Activated CD8-positive, alpha-beta memory T cell treated with anti-CD3 and anti-CD28 coated beads for 4 hours (primary cell): ENCODE measurements at regions not wholly inside any gene's neighbourhood (a gene's known extent, or its start where the extent isn't known, plus 50 kb on each side); places are given as distances from the start of the nearest gene placed in this dataset.

ENCODE experiments used
- DNase-seq, 2 donors: peaks; one replicate each; pipeline ENCODE4 v3.0.0-alpha.2; 2020; ENCODE audit warnings: low read depth in 2 of 2

DNA sequence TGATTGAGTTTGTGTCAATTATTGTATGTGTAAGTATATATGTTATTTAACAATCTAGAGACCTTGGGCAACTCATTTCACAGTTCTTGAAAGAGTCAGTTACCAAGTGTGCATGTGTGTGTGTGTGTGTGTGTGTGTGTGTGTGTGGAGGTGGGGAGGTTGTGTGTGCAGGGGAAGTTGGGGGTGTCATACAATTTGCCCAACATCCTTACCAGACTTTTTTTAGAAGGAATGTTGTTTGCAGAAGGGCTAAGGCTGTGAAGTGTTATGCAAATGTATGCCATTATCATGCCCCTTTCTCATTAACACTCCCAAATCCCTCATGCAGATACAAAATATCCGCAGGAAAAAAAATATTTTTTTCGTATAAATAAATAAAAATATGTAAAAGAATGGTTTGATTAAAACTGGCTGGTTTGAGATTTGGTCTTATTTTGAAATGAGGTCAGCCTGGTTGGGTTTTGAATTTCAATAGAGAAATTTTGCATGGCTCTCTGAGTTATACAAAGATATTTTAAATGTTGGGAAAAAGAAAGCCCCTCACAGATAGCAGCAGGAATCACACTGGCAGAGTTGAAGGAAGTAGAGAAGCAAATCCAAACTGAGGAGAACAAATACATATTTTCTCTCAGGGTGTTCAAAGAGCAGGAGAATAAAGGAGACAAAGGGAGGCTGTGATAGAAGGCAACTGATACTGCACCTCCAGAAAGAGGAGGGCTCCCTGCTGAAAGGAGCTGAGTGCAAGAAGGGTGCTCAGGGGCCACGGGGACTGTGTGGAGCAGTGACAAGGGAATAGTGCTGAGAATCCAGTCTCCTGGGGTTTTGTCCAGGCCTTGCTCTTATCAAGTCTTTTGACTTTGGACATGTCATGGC, 1365.5 kb upstream of the CELF4 start:
- DNase-seq: no peak

DNA sequence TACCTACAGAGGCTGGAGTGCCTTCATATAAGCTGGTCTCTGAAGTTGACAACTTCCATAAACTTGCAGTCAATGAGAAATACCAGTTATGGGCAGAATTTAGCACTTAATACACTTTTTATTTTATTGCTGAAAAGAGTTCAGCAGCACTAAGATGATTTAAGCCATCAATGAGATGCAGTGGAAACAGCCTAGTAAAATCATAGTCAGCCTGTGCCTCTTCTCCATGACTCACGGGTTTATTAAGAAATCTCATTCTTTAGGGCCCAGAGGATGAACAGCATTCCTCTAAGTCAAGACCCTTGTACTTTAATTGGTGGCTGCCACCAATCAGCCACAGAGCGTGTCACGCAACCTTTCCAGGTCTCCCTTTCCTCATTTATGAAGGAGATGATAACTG, 1357.9 kb upstream of the CELF4 start:
- no peak for DNase-seq

DNA sequence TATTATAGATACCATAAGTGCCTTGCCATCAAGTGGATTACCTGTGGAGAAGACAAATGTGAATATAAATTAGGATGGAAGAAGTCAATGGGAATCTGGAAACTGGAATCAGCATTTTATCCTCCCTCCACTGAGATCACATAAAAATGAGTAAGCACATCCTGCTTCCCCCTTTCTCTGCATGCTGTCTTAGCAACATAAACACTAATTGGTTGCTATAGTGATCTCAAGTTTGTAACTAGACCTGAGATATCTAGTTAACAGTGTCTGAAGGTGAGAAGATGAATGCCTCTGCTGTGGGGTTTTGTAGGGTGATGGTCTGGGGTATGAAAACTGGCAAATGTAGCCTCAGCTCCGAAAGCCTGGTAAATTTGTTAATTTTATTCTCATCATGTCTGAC, 1357.5 kb upstream of the CELF4 start:
- DNase-seq: no peak

DNA sequence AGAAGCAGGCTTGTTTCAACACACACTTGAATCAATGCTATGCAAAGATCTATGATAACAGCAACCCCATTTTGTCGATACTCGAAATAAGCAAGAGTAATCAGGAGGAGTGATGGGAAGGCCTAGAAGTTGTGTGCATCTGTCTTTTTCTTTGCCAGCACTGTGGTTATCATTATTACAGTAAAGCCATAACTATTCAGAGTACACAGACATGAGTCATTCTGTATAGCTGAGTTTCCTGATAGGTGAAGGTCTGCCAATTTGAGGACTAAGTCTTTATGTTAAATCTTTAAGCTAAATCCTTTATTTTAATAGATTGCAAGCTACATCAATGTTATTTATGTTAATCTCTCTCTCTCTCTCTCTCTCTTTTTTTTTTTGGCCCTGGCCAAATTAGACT, 1344.4 kb upstream of the CELF4 start:
- DNase-seq: no peak

DNA sequence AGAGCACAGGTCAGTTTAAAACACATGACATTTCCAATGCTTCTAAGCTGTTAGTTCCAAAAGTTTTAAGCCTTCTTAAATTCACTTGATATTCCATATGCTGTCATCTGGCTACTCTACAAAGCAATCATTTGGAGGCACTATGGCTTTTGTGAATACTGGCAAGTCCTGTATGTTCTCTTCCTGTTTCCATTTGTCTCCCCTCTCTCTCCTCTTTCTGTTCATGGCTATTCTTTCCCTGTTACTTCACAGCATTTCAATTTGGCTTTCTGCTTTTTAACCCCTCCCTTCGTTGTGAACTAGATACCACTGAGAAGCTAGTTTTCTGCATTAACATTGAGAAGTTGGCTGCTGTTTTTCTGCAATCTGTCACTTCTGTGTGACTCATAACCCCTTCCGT, 1337.2 kb upstream of the CELF4 start:
- no peak for DNase-seq

DNA sequence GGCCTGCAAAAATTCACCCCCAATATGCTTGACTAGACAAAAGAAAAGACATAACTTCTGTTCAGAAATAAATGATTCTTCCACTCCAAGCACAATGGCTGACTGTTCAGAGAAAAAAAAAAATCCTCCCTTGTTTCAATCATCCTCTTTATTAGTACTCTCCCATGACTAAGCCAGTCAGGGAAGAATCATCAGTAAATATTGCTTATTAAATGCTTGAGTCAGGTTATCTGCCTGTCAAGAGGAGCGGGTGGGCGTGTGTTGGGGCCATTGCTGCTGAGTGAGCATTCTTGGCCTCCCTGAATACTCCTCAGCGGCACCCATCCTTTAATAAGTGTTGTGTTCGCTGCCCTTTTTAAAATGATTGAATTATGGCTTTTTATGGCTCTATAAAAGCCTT, 1334.8 kb upstream of the CELF4 start:
- DNase-seq: no peak

DNA sequence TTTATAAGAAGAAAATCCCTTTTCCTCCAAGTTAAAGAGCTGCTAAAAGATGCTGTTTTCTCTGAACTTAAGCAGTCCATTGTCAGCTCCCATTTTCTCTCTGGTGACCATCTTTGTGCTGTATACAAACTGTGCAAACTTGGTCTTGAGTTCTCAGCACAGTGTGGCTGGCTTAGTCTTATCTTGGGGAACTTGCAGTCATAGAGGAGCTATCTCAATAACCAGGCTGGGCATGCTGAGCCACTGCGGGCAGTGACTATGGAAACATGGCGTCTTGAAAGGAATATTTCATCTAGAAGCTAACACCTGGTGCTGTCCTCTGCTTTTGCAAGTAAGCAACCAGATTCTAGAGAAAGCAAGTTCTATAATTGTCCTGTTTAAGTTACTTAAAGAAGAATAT, 1334.4 kb upstream of the CELF4 start:
- DNase-seq: no peak

DNA sequence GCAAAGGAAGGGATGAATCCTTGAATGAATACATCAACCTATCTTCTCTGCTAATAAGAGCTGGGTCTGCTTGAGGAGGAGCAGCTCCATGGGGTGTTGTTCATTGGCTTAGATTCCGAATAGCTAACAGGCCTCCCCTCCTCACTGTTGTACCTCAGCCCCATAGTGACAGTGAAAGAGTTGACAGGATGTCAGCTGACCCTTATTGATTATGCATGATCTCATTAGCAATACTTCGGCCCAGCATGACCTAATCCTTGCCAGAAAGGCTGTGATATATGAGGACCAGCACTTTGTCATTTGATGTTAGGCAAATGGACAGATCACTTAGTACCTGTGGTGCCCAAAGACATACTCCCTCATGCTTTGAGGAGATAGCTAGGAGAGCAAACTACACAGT, 1333.7 kb upstream of the CELF4 start:
- DNase-seq: no peak

GRCh38 chr18:38898167-38898566, 1332.6 kb upstream of the CELF4 start:
- no peak for DNase-seq

- no peak for DNase-seq
Measured at GRCh38 chr18:38895560-38895959, 1330.0 kb upstream of the CELF4 start.

DNA sequence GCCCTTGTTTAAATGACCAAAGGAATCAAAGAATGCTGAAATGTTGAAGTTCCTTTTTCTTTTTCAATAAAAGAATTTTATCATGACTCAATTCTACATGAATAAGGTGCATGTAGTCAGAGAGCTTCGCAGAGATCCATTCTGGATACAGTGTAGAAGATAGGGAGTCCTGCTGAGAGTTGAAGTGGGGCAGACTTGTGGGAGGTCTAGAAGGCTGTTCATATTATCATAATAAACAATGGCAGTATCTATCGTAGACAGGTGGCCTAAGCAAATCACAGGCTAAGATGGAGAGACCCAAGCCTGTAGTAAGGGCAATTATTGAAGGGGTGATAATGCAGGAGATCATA, 1322.0 kb upstream of the CELF4 start:
- no peak for DNase-seq

- DNase-seq: no peak
Measured at GRCh38 chr18:38886861-38887670, 1321.5 kb upstream of the CELF4 start.

DNA sequence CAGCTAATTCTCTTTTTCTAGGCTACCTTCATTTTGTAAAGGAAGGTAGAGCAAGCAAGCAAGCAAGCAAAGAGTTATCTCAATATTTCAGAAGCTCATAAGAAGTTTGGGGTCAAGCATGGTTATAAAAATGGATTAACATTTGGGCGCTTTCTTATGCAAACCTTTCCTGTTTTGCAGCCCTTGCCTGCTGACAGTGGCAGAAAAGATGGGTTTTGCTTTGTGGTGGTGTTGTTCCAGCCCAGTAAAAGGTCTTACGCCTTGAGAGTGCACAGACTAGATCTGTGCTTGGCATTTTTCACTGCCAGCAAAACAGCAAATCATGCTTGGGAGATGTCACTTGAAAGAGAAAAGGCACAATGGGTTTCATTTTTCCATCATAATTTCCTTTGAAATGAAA, 1320.6 kb upstream of the CELF4 start:
- no peak for DNase-seq

DNA sequence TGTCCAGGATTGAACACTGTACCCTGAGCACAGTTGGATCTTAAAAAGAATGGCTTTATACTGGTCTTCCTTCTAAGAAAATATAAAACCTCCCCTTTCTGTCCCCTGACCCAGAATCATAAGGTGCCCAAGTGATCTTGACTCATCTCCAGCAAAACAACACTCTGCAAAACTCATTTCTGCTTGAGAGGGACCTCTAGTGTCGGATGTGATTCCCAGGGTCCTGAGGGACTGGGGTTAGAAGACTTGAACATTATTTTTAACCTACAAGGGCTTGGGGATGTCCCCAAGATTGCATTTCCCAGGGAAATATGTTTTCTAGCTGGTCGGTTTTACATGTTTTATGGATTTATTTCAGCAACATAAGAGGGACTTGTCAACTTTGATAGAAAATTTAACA, 1318.5 kb upstream of the CELF4 start:
- no peak for DNase-seq

DNA sequence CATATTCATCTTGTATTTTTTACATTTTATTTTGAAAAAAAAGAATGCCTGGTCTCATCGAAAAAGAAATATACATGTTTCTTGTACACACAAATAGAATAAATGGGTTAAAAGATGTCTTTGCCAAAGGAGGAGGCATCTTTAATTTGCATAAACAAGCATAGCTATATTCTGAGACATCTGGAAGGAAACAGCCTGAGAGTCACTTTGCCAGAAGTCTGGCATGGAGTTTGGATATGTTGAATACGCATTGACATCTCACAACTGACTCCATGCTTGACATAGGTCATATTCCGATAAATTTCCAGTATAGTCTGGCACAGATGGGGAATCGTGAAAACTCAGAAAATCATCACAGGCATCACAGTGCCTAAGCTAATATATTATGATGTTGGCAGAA, 1317.5 kb upstream of the CELF4 start:
- no peak for DNase-seq

DNA sequence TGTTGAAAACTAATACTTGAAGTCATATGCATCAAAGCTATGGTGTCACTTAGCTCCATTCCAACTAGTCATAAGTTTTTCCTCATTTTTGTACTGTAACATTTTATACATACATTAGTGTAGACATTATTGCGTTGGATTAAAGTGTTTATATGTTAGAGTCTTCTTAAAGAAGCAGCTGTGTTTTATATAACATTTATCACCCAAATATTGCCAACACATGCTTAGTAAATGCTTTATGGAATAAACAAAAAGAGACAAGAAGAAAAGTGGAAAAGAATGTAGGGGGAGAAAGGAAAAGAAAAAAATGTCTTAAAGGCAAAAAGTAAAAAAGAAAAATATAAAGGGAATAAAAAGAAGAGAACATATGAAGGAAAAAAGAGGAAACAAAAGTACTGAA, 1314.3 kb upstream of the CELF4 start:
- DNase-seq: no peak

GRCh38 chr18:38872342-38872741, 1306.7 kb upstream of the CELF4 start:
- no peak for DNase-seq

DNA sequence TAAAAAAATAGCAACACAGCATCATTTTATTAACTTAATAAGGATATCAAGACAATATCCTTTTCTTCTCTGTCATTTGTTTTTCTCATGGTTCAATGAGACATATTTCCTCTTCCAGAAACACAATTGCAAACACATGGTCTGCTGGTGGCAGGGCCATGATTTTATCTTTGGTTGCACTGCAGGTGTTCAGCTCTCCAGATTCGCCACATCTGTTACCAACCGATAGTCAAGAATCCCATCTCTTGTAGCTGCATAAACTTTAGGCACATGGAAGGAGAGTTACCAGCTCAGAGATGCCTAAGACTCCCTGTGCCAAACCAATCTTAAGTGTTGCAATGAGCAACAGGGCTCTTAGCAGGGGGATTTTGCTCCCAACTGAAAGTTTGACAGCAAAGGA, 1303.2 kb upstream of the CELF4 start:
- DNase-seq: no peak

- DNase-seq: no peak
Measured at GRCh38 chr18:38867680-38868079, 1302.1 kb upstream of the CELF4 start.

GRCh38 chr18:38851526-38851925, 1285.9 kb upstream of the CELF4 start:
- DNase-seq: no peak

DNA sequence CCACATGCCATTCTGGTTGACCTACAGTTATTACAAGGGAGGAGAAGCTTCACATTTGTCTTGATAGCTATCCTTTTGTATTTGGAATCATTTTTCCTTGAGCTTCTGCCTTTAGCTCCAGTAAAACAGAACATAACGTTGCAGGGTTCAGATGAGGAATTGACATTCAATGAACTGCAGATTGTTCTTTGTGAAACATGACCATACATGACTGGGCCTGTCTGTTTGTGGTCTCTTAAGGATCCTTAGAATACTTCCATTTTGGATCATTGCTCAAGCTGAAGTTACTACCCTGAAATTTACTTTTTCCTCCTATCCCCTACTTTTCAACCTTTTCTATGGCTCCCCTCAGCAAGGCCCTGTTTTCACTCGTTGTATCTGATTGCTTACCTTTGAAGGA, 1281.7 kb upstream of the CELF4 start:
- no peak for DNase-seq

- DNase-seq: no peak
Measured at GRCh38 chr18:38843291-38843690, 1277.7 kb upstream of the CELF4 start.

DNA sequence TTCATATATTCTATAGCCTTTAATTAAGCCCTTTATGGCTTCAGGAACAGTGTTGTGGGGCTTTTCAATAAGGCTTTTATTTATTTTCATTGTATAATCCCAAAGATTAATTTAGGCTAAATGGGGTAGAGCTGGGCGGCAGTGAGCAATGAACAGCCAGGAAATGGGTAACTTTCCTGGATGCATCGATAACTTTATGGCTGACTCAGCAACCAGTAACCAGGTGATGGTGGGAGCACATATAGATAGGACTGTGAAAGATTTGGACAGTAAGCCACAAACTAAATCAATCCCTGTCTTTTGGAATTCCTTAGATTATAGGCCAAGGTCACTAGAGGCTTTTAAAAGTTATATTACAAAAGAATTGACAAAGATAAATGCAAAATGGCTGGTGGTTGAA, 1260.6 kb upstream of the CELF4 start:
- no peak for DNase-seq
